SK-N-SH (cell line): ENCODE measurements at regions not wholly inside any gene's neighbourhood (a gene's known extent, or its start where the extent isn't known, plus 50 kb on each side); places are given as distances from the start of the nearest gene placed in this dataset.

ENCODE experiments used
- CTCF ChIA-PET: fragments of 300-600, 350-600 bp; formaldehyde crosslinking; extraction: SDS; loops from one replicate; lab custom pipeline; 2021; lab: Yijun Ruan, JAX
- POLR2A ChIA-PET: fragments of 350-600 bp; sonication (Branson Sonifier 250); formaldehyde crosslinking; extraction: SDS; loops from one replicate; lab custom pipeline; 2020; ENCODE audit warnings: antibody characterized with exemption, inconsistent platforms; lab: Yijun Ruan, JAX
- DNase-seq: peaks from one replicate; pipeline ENCODE4 v3.0.0; 2012
- H2AFZ ChIP-seq: fragments of 200-600 bp; sonication (generic); 2 replicates; pipeline ENCODE4 v1.8.1; 2016; ENCODE audit warnings: antibody characterized with exemption, mild to moderate bottlenecking, low read depth
- H3F3A ChIP-seq: fragments of 200-600 bp; sonication (generic); replicated peaks from 2 replicates; pipeline ENCODE3; 2016; ENCODE audit warnings: antibody characterized with exemption, mild to moderate bottlenecking; ENCODE audit not compliant: insufficient read depth
- H3K27ac ChIP-seq, 2 experiments: fragments of 200-500 bp in 1 of 2; fragments of 200-600 bp in 1 of 2; sonication (Bioruptor generic) in 1 of 2; sonication (generic), shearing (Covaris generic) in 1 of 2; 2 replicates each; pipeline versions ENCODE4 v1.5.1 to v1.6.1; 2014 to 2016; ENCODE audit warnings: low read depth in 2 of 2, inconsistent platforms in 1 of 2, low read length in 1 of 2, mild to moderate bottlenecking in 1 of 2, mixed read lengths in 1 of 2
- H3K27me3 ChIP-seq: fragments of 200-600 bp; sonication (generic), shearing (Covaris generic); 2 replicates; pipeline ENCODE4 v1.6.1; 2016; ENCODE audit warnings: mixed run types; ENCODE audit not compliant: insufficient read depth
- H3K36me3 ChIP-seq, 2 experiments: fragments of 200-500 bp in 1 of 2; fragments of 200-600 bp in 1 of 2; sonication (Bioruptor generic) in 1 of 2; sonication (generic) in 1 of 2; replicated peaks in 1 of 2; 2 replicates each; pipeline versions ENCODE3 to v1.5.1; 2014 to 2016; ENCODE audit warnings: low read length in 1 of 2, mild to moderate bottlenecking in 1 of 2; ENCODE audit not compliant: insufficient read depth in 2 of 2, control insufficient read depth in 1 of 2
- H3K4me1 ChIP-seq, 2 experiments: fragments of 200-500 bp in 1 of 2; fragments of 200-600 bp in 1 of 2; sonication (Bioruptor generic) in 1 of 2; sonication (generic), shearing (Covaris generic) in 1 of 2; 2 replicates each; pipeline versions ENCODE4 v1.5.1 to v1.6.1; 2014 to 2016; ENCODE audit warnings: low read depth in 1 of 2, low read length in 1 of 2, mixed run types in 1 of 2; ENCODE audit not compliant: insufficient read depth in 2 of 2, control insufficient read depth in 1 of 2
- H3K4me2 ChIP-seq: fragments of 200-600 bp; sonication (generic), shearing (Covaris generic); 2 replicates; pipeline ENCODE4 v1.6.1; 2017; ENCODE audit warnings: mixed run types
- H3K4me3 ChIP-seq, 2 experiments: fragments of 200-500 bp in 1 of 2; fragments of 200-600 bp in 1 of 2; sonication (Bioruptor generic) in 1 of 2; sonication (generic), shearing (Covaris generic) in 1 of 2; 2 replicates each; pipeline versions ENCODE4 v1.5.1 to v1.8.1; 2014 to 2016; ENCODE audit warnings: low read depth in 2 of 2, inconsistent platforms in 1 of 2, low read length in 1 of 2, mild to moderate bottlenecking in 1 of 2, mixed read lengths in 1 of 2, moderate library complexity in 1 of 2
- H3K79me2 ChIP-seq: fragments of 200-600 bp; sonication (generic); 2 replicates; pipeline ENCODE4 v1.8.1; 2017; ENCODE audit warnings: mild to moderate bottlenecking; ENCODE audit not compliant: insufficient read depth
- H3K9ac ChIP-seq: fragments of 200-600 bp; sonication (generic); 2 replicates; pipeline ENCODE4 v1.6.1; 2017; ENCODE audit warnings: mixed run types
- H3K9me2 ChIP-seq: fragments of 200-600 bp; sonication (generic); 2 replicates; pipeline ENCODE4 v1.6.1; 2017; ENCODE audit warnings: mixed run types
- H3K9me3 ChIP-seq: fragments of 200-600 bp; sonication (generic); 2 replicates; pipeline ENCODE4 v1.6.1; 2017; ENCODE audit warnings: mixed run types, mild to moderate bottlenecking, moderate library complexity
- H4K20me1 ChIP-seq: fragments of 200-600 bp; sonication (generic); 2 replicates; pipeline ENCODE4 v1.6.1; 2017; ENCODE audit warnings: mild to moderate bottlenecking, mixed run types; ENCODE audit not compliant: insufficient read depth
- EP300 ChIP-seq, 2 experiments: IDR thresholded peaks; 2 replicates each; pipeline versions ENCODE4 v1.4.0 to v1.6.1; 2012; ENCODE audit warnings: borderline replicate concordance in 1 of 2, low read depth in 1 of 2, low read length in 1 of 2
- FOXM1 ChIP-seq: IDR thresholded peaks from 2 replicates; pipeline ENCODE4 v1.4.0; 2012; ENCODE audit warnings: low read depth, mild to moderate bottlenecking
- GATA2 ChIP-seq: sonication (generic); formaldehyde crosslinking; IDR thresholded peaks from 2 replicates; pipeline ENCODE4 v1.5.0; 2020; ENCODE audit warnings: mild to moderate bottlenecking, missing genetic modification reagents
- SIN3A ChIP-seq: IDR thresholded peaks from 2 replicates; pipeline ENCODE4 v1.6.1; 2012; ENCODE audit warnings: low read depth, mild to moderate bottlenecking, low read length, moderate library complexity, borderline replicate concordance
- USF1 ChIP-seq: IDR thresholded peaks from 2 replicates; pipeline ENCODE4 v1.4.0; 2012; ENCODE audit warnings: low read depth, borderline replicate concordance
- WGBS: methylation state at CpG from one replicate; pipeline ENCODE4 v1.1.6; 2017; ENCODE audit warnings: low lambda C conversion rate; 5-methylcytosine and 5-hydroxymethylcytosine counted together
- TF ChIP-seq, protein P1 (sequence below): fragments of 150-350 bp; IDR thresholded peaks from 2 replicates; pipeline ENCODE4 v1.6.1; 2017; ENCODE audit warnings: antibody characterized with exemption, low read length, low read depth, borderline replicate concordance
- TF ChIP-seq, protein P2 (sequence below): IDR thresholded peaks from 2 replicates; pipeline ENCODE4; 2012
- TF ChIP-seq, protein P3 (sequence below): IDR thresholded peaks from 2 replicates; pipeline ENCODE4 v1.6.1; 2012; ENCODE audit warnings: mild to moderate bottlenecking, low read depth, low read length, moderate library complexity

DNA sequence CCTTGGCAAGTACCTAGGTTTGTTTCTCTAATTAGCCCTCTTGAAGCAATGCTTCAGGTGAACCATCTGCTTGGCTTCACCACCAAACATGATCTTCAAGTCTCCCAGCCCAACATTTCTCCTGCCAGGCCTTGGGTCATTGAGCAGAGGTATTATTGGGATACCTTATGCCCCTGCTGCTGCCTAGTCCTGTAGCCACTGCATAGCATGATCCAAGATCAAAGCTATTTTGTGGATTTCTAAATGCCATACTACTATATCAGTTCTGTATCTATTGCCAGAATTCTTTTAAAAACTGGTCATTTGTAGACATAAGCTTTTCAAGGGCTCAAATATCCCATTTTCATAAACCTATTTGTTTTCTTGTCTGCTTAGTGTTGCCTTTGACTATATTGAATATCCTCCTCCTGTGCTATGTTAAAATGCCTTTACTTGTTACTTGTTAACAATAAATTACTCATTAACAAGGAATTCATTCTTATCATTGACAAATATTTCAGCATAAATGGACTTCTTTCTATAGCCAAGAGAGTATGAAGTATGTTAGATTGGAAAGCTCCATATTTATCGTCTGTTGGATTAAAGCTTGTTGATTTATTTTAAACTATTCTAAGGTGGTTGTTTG, 204.5 kb upstream of the RBBP8 start:
- no peaks in the 10 kb centered on the region for H3K4me1 ChIP-seq
- no peak overlapping the region for H3K4me2 ChIP-seq
- H3F3A ChIP-seq = no peaks in the 10 kb centered on the region
- no peak overlapping the region for H3K27ac ChIP-seq
- no peaks in the 10 kb centered on the region for H4K20me1 ChIP-seq
- ChIA-PET CTCF (no interaction called here), POLR2A (no interaction called here)
- H3K27me3 ChIP-seq = peaks cover 29% of the 10 kb centered on the region; the same call in 1 of the 2 replicates
- no peak overlapping the region for H2AFZ ChIP-seq
- H3K79me2 ChIP-seq = no peaks in the 10 kb centered on the region
- TF ChIP-seq, protein P1, sequence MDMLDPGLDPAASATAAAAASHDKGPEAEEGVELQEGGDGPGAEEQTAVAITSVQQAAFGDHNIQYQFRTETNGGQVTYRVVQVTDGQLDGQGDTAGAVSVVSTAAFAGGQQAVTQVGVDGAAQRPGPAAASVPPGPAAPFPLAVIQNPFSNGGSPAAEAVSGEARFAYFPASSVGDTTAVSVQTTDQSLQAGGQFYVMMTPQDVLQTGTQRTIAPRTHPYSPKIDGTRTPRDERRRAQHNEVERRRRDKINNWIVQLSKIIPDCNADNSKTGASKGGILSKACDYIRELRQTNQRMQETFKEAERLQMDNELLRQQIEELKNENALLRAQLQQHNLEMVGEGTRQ = no peak
- H3K9me3 ChIP-seq = no peaks in the 10 kb centered on the region
- H3K9ac ChIP-seq = no peak overlapping the region
- no peak overlapping the region for H3K4me3 ChIP-seq
- 58% methylated on average over 1 of the region's 1 CpG for WGBS
- no peaks in the 10 kb centered on the region for H3K9me2 ChIP-seq
- H3K36me3 ChIP-seq = no peaks in the 10 kb centered on the region
- no peak for DNase-seq

DNA sequence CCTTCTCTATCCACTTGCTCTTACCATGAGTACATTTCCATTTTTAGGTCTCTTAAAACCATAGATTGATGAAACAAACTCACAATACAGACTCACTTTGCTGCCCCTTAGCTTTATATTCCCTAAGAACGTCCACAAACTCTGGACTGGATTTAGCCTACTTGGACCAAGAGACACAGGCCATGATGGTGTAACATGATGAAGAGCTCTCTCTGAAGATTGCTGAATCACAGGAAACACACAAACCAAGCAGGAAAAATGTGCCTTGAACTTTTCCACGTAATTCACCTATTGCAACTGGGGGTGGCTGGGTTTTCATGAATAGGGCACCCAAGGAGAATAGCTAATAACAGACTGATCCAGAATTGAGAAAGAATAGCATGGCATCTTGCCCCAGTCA, 201.7 kb upstream of the RBBP8 start:
- Histone ChIP-seq H3K9ac (no peak overlapping the region), H3F3A (no peaks in the 10 kb centered on the region), H3K4me3 (no peak overlapping the region), H3K27me3 (peaks cover 29% of the 10 kb centered on the region; the same call in 1 of the 2 replicates), H3K4me2 (no peak overlapping the region), H3K9me2 (no peaks in the 10 kb centered on the region), H3K4me1 (no peaks in the 10 kb centered on the region), H3K27ac (no peak overlapping the region), H3K9me3 (no peaks in the 10 kb centered on the region), H3K36me3 (no peaks in the 10 kb centered on the region), H3K79me2 (no peaks in the 10 kb centered on the region), H2AFZ (no peak overlapping the region), H4K20me1 (no peaks in the 10 kb centered on the region)
- WGBS = 14% methylated on average over 2 of the region's 2 CpGs
- no peak for DNase-seq
- CTCF ChIA-PET = no interaction called here
- TF ChIP-seq SIN3A (no peak), USF1 (no peak), EP300 (IDR thresholded peaks at IDR 0.05; ENCODE audit: borderline replicate concordance in 1 of 2, low read depth in 1 of 2, low read length in 1 of 2) (no peak), GATA2 (CRISPR knock-in tag) (no peak), FOXM1 (no peak)
- TF ChIP-seq, protein P2, sequence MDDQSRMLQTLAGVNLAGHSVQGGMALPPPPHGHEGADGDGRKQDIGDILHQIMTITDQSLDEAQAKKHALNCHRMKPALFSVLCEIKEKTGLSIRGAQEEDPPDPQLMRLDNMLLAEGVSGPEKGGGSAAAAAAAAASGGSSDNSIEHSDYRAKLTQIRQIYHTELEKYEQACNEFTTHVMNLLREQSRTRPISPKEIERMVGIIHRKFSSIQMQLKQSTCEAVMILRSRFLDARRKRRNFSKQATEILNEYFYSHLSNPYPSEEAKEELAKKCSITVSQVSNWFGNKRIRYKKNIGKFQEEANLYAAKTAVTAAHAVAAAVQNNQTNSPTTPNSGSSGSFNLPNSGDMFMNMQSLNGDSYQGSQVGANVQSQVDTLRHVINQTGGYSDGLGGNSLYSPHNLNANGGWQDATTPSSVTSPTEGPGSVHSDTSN = no peak
- TF ChIP-seq, protein P3, sequence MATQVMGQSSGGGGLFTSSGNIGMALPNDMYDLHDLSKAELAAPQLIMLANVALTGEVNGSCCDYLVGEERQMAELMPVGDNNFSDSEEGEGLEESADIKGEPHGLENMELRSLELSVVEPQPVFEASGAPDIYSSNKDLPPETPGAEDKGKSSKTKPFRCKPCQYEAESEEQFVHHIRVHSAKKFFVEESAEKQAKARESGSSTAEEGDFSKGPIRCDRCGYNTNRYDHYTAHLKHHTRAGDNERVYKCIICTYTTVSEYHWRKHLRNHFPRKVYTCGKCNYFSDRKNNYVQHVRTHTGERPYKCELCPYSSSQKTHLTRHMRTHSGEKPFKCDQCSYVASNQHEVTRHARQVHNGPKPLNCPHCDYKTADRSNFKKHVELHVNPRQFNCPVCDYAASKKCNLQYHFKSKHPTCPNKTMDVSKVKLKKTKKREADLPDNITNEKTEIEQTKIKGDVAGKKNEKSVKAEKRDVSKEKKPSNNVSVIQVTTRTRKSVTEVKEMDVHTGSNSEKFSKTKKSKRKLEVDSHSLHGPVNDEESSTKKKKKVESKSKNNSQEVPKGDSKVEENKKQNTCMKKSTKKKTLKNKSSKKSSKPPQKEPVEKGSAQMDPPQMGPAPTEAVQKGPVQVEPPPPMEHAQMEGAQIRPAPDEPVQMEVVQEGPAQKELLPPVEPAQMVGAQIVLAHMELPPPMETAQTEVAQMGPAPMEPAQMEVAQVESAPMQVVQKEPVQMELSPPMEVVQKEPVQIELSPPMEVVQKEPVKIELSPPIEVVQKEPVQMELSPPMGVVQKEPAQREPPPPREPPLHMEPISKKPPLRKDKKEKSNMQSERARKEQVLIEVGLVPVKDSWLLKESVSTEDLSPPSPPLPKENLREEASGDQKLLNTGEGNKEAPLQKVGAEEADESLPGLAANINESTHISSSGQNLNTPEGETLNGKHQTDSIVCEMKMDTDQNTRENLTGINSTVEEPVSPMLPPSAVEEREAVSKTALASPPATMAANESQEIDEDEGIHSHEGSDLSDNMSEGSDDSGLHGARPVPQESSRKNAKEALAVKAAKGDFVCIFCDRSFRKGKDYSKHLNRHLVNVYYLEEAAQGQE = no peak
- POLR2A ChIA-PET = no interaction called here
